Panc1 (cell line): ENCODE measurements at regions not wholly inside any gene's neighbourhood (a gene's known extent, or its start where the extent isn't known, plus 50 kb on each side); places are given as distances from the start of the nearest gene placed in this dataset.

Experiments
- ATAC-seq: fragments of 200-7000 bp; cut with Tn5 transposase; 2 replicates; pipeline ENCODE4 v1.9.1; 2020; ENCODE audit warnings: mild to moderate bottlenecking, moderate library complexity
- BruUV-seq: library from RNA; stranded (reverse); fragments of 400-500 nt; replicated peaks from 2 replicates; lab custom pipeline; 2021; lab: Mats Ljungman, UMichigan
- CTCF ChIA-PET: fragments of 300-600 bp; sonication (Branson Sonifier 250); formaldehyde crosslinking; loops from one replicate; lab custom pipeline; 2022; ENCODE audit warnings: antibody characterized with exemption; lab: Charles Lee
- POLR2A ChIA-PET: fragments of 300-600 bp; sonication (Branson Sonifier 250); formaldehyde crosslinking; loops from one replicate; lab custom pipeline; 2022; ENCODE audit warnings: antibody characterized with exemption; lab: Charles Lee
- DNase-seq: peaks from one replicate; pipeline ENCODE4 v3.0.0-alpha.2; 2010; ENCODE audit warnings: low read depth, low spot score
- H3K27ac ChIP-seq: 2 replicates; pipeline ENCODE4 v1.5.1; 2011; ENCODE audit warnings: mild to moderate bottlenecking, low read length, inconsistent platforms
- H3K27me3 ChIP-seq: fragments of 200-500 bp; sonication (Bioruptor generic); 2 replicates; pipeline ENCODE4 v1.6.0; 2014; ENCODE audit warnings: low read length, inconsistent platforms; ENCODE audit not compliant: control insufficient read depth, insufficient read depth
- H3K36me3 ChIP-seq: fragments of 200-500 bp; sonication (Bioruptor generic); 2 replicates; pipeline ENCODE4 v1.5.1; 2014; ENCODE audit warnings: inconsistent platforms, mild to moderate bottlenecking, low read length, moderate library complexity; ENCODE audit not compliant: control insufficient read depth, insufficient read depth
- H3K4me1 ChIP-seq: 2 replicates; pipeline ENCODE4 v1.5.1; 2011; ENCODE audit warnings: inconsistent platforms, mild to moderate bottlenecking, low read length, moderate library complexity; ENCODE audit not compliant: control insufficient read depth, insufficient read depth
- H3K4me3 ChIP-seq, 2 experiments: 2 replicates each; pipeline ENCODE4 v1.5.1; 2011 to 2012; ENCODE audit warnings: low read depth in 2 of 2, low read length in 2 of 2, mild to moderate bottlenecking in 2 of 2, inconsistent platforms in 1 of 2, moderate library complexity in 1 of 2
- H3K9me3 ChIP-seq: fragments of 200-500 bp; sonication (Bioruptor generic); 2 replicates; pipeline ENCODE4 v1.5.1; 2014; ENCODE audit warnings: low read depth, mild to moderate bottlenecking, inconsistent platforms, low read length, moderate library complexity; ENCODE audit not compliant: control insufficient read depth, insufficient read depth
- POLR2AphosphoS5 ChIP-seq: IDR thresholded peaks from 2 replicates; pipeline ENCODE4 v1.6.1; 2012; ENCODE audit warnings: mild to moderate bottlenecking, low read depth, low read length, moderate library complexity
- SIN3A ChIP-seq: IDR thresholded peaks from 2 replicates; pipeline ENCODE4 v1.6.1; 2012; ENCODE audit warnings: low read depth, mild to moderate bottlenecking, low read length, moderate library complexity, borderline replicate concordance; ENCODE audit not compliant: insufficient read depth
- TCF7L2 ChIP-seq: IDR thresholded peaks from 2 replicates; pipeline ENCODE4 v1.6.1; 2011; ENCODE audit warnings: mild to moderate bottlenecking, low read depth, low read length, inconsistent platforms
- in situ Hi-C: cut with HindIII; loops from 2 replicates; pipeline ENCODE4 v1.10.0; 2016; ENCODE audit warnings: low sequenced_read_pairs, low pct_unique_long_range_greater_than_20kb
- intact Hi-C: fragments of 100-400 bp; cut with micrococcal nuclease; formaldehyde crosslinking; loops from one replicate; pipeline ENCODE4 v1.10.0; 2022; ENCODE audit not compliant: unreplicated experiment
- TF ChIP-seq, protein P1 (sequence below): fragments of 450-650 bp; IDR thresholded peaks from 2 replicates; pipeline ENCODE4 v1.5.1; 2017; ENCODE audit warnings: mild to moderate bottlenecking
- TF ChIP-seq, protein P2 (sequence below), 2 experiments: IDR thresholded peaks; 2 replicates each; pipeline ENCODE4 v1.6.1; 2011 to 2012; ENCODE audit warnings: low read depth in 2 of 2, control low read depth in 1 of 2, low read length in 1 of 2, mild to moderate bottlenecking in 1 of 2, moderate library complexity in 1 of 2; ENCODE audit not compliant: insufficient read depth in 1 of 2

DNA sequence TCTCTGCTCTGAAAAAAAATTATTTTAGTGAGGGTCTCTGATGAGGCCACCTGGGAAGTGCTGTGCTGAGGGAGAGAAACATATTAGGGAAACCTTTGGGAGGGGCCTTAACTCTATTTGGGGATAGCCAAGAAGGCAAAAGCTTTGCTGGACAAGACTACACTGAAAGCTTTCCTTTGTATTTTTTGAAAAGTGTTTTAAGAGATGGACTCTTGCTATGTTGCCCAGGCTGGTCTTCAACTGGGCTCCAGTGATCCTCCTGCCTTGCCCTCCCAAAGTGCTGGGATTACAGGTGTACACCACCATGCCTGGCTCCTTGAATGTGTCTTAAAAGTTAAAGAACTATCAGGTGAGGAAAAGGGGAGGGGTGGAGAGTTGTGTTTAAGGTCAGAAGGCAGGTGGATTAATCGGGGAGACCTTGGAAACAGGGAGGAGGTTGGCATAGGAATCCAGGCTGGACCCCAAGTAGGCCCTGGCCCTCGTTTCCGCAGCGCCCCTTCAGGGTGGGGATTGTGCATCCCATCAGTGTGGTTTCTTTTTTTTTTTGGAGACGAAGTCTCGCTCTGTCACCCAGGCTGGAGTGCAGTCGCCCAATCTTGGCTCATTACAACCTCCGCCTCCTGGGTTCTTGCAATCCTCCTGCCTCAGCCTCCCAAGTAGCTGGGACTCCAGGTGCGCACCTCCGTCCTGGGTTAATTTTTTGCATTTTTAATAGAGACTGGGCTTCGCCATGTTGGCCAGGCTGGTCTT is 92.1 kb downstream of the MYCN start:
- ChIA-PET CTCF (no interaction called here), POLR2A (no interaction called here)
- Histone ChIP-seq H3K4me3 (no peak overlapping the region), H3K27me3 (no peaks in the 10 kb centered on the region), H3K9me3 (no peaks in the 10 kb centered on the region), H3K4me1 (no peaks in the 10 kb centered on the region), H3K36me3 (no peaks in the 10 kb centered on the region), H3K27ac (no peak overlapping the region)
- ATAC-seq: no peak
- BruUV-seq: no TSS peak
- TF ChIP-seq POLR2AphosphoS5 (no peak), TCF7L2 (no peak), SIN3A (no peak)
- TF ChIP-seq, protein P1, sequence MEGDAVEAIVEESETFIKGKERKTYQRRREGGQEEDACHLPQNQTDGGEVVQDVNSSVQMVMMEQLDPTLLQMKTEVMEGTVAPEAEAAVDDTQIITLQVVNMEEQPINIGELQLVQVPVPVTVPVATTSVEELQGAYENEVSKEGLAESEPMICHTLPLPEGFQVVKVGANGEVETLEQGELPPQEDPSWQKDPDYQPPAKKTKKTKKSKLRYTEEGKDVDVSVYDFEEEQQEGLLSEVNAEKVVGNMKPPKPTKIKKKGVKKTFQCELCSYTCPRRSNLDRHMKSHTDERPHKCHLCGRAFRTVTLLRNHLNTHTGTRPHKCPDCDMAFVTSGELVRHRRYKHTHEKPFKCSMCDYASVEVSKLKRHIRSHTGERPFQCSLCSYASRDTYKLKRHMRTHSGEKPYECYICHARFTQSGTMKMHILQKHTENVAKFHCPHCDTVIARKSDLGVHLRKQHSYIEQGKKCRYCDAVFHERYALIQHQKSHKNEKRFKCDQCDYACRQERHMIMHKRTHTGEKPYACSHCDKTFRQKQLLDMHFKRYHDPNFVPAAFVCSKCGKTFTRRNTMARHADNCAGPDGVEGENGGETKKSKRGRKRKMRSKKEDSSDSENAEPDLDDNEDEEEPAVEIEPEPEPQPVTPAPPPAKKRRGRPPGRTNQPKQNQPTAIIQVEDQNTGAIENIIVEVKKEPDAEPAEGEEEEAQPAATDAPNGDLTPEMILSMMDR: no peak
- TF ChIP-seq, protein P2, sequence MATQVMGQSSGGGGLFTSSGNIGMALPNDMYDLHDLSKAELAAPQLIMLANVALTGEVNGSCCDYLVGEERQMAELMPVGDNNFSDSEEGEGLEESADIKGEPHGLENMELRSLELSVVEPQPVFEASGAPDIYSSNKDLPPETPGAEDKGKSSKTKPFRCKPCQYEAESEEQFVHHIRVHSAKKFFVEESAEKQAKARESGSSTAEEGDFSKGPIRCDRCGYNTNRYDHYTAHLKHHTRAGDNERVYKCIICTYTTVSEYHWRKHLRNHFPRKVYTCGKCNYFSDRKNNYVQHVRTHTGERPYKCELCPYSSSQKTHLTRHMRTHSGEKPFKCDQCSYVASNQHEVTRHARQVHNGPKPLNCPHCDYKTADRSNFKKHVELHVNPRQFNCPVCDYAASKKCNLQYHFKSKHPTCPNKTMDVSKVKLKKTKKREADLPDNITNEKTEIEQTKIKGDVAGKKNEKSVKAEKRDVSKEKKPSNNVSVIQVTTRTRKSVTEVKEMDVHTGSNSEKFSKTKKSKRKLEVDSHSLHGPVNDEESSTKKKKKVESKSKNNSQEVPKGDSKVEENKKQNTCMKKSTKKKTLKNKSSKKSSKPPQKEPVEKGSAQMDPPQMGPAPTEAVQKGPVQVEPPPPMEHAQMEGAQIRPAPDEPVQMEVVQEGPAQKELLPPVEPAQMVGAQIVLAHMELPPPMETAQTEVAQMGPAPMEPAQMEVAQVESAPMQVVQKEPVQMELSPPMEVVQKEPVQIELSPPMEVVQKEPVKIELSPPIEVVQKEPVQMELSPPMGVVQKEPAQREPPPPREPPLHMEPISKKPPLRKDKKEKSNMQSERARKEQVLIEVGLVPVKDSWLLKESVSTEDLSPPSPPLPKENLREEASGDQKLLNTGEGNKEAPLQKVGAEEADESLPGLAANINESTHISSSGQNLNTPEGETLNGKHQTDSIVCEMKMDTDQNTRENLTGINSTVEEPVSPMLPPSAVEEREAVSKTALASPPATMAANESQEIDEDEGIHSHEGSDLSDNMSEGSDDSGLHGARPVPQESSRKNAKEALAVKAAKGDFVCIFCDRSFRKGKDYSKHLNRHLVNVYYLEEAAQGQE (IDR thresholded peaks at IDR 0.05; ENCODE audit: insufficient read depth in 1 of 2, low read depth in 2 of 2, low read length in 1 of 2): no peak
- DNase-seq: no peak
- intact Hi-C loops: no loop called here
- in situ Hi-C loops: no loop called here

DNA sequence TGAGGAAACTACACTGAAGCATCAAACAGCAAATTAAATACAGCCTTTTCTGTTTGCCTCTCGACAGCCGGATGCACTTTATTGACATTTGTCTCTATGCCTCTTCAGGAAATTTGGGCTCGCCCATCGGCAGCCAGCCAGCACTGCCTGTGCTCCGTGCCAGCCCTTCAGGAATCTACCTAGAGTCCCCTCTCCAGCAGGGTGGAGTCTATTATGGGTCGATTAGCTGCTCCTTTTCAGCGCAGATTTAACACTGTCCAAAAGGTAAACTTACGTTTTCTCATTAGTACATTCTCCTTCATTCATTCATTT is 91.5 kb downstream of the MYCN start:
- in situ Hi-C loops (no loop called here), intact Hi-C loops (no loop called here)
- Histone ChIP-seq H3K27ac (no peak overlapping the region), H3K27me3 (no peaks in the 10 kb centered on the region), H3K36me3 (no peaks in the 10 kb centered on the region), H3K4me3 (no peak overlapping the region), H3K4me1 (no peaks in the 10 kb centered on the region), H3K9me3 (no peaks in the 10 kb centered on the region)
- DNase-seq (no peak), ATAC-seq (no peak)
- POLR2A ChIA-PET: no interaction called here
- CTCF ChIA-PET: no interaction called here
- TF ChIP-seq, protein P1: no peak
- TF ChIP-seq POLR2AphosphoS5 (no peak), SIN3A (no peak), TCF7L2 (no peak)
- BruUV-seq: no TSS peak
